Caco-2 (cell line): ENCODE measurements at regions not wholly inside any gene's neighbourhood (a gene's known extent, or its start where the extent isn't known, plus 50 kb on each side); places are given as distances from the start of the nearest gene placed in this dataset.

Source experiments
- BruUV-seq: library from RNA; stranded (reverse); fragments of 400-500 nt; replicated peaks from 2 replicates; lab custom pipeline; 2021; lab: Mats Ljungman, UMichigan
- CTCF ChIA-PET: fragments of 300-600 bp; sonication (Branson Sonifier 250); formaldehyde crosslinking; loops from one replicate; lab custom pipeline; 2022; ENCODE audit warnings: antibody characterized with exemption; lab: Charles Lee
- POLR2A ChIA-PET: fragments of 300-600 bp; sonication (Branson Sonifier 250); formaldehyde crosslinking; loops from one replicate; lab custom pipeline; 2022; ENCODE audit warnings: antibody characterized with exemption; lab: Charles Lee
- DNase-seq, 2 experiments: peaks; one replicate each; pipeline versions ENCODE4 v3.0.0 to v3.0.0-alpha.2; 2020 to 2022
- H3K27me3 ChIP-seq: replicated peaks from 2 replicates; pipeline ENCODE4 v1.6.0; 2011; ENCODE audit warnings: low read length; ENCODE audit not compliant: control insufficient read depth, insufficient read depth
- H3K36me3 ChIP-seq: 2 replicates; pipeline ENCODE4 v1.5.1; 2011; ENCODE audit warnings: low read length; ENCODE audit not compliant: control insufficient read depth, insufficient read depth
- H3K4me1 ChIP-seq: fragments of 250-450 bp; sonication (Bioruptor Pico); 2 replicates; pipeline ENCODE4 v1.5.1; 2020; ENCODE audit warnings: mild to moderate bottlenecking
- H3K4me3 ChIP-seq: 2 replicates; pipeline ENCODE4 v1.5.1; 2011; ENCODE audit warnings: low read depth, mild to moderate bottlenecking, control low read depth, low read length
- H3K9me3 ChIP-seq: fragments of 250-450 bp; sonication (Bioruptor Pico); 2 replicates; pipeline ENCODE4 v1.5.1; 2020; ENCODE audit warnings: mild to moderate bottlenecking, moderate library complexity
- H3K27ac Mint-ChIP-seq: one replicate; pipeline ENCODE4 v1.8.0; 2022; ENCODE audit warnings: mixed read lengths; ENCODE audit not compliant: unreplicated experiment
- H3K27me3 Mint-ChIP-seq: one replicate; pipeline ENCODE4 v1.8.0; 2022; ENCODE audit warnings: mixed read lengths; ENCODE audit not compliant: insufficient read depth, unreplicated experiment
- H3K36me3 Mint-ChIP-seq: one replicate; pipeline ENCODE4 v1.8.0; 2022; ENCODE audit warnings: mild to moderate bottlenecking, mixed read lengths; ENCODE audit not compliant: insufficient read depth, unreplicated experiment
- H3K4me1 Mint-ChIP-seq: one replicate; pipeline ENCODE4 v1.8.0; 2022; ENCODE audit warnings: low read depth, mixed read lengths; ENCODE audit not compliant: unreplicated experiment
- H3K4me3 Mint-ChIP-seq: one replicate; pipeline ENCODE4 v1.8.0; 2022; ENCODE audit warnings: mild to moderate bottlenecking, moderate library complexity, mixed read lengths; ENCODE audit not compliant: unreplicated experiment
- H3K9me3 Mint-ChIP-seq: one replicate; pipeline ENCODE4 v1.8.0; 2022; ENCODE audit warnings: mixed read lengths; ENCODE audit not compliant: unreplicated experiment
- CTCF ChIP-seq, 2 experiments: fragments of 200-600 bp in 1 of 2; IDR thresholded peaks; 1 replicate in 1 of 2; 2 replicates in 1 of 2; pipeline versions ENCODE4 v1.5.1 to v1.8.0; 2011 to 2022; ENCODE audit warnings: antibody characterized with exemption in 1 of 2, control low read depth in 1 of 2, inconsistent platforms in 1 of 2, low read depth in 1 of 2, low read length in 1 of 2, mild to moderate bottlenecking in 1 of 2, moderate library complexity in 1 of 2; ENCODE audit not compliant: insufficient read depth in 1 of 2, severe bottlenecking in 1 of 2, unreplicated experiment in 1 of 2
- intact Hi-C: fragments of 100-400 bp; cut with micrococcal nuclease; formaldehyde crosslinking; loops from one replicate; pipeline ENCODE4 v1.10.0; 2022; ENCODE audit not compliant: unreplicated experiment

GRCh38 chr4:164313853-164314252 lies 440.1 kb upstream of the SMIM31 start:
- CTCF ChIA-PET: no interaction called here
- no peaks in the 10 kb centered on the region for H3K27me3 ChIP-seq
- TF ChIP-seq CTCF (IDR thresholded peaks at IDR 0.05; ENCODE audit: insufficient read depth in 1 of 2, low read depth in 1 of 2, low read length in 1 of 2, severe bottlenecking in 1 of 2, unreplicated experiment in 1 of 2): no peak
- no TSS peak for BruUV-seq
- DNase-seq: no peak
- H3K4me3 ChIP-seq: no peak overlapping the region
- POLR2A ChIA-PET: no interaction called here
- H3K4me3 Mint-ChIP-seq: no peak overlapping the region
- H3K27ac Mint-ChIP-seq: no peak overlapping the region
- no peaks in the 10 kb centered on the region for H3K36me3 ChIP-seq
- H3K9me3 ChIP-seq: no peaks in the 10 kb centered on the region
- no peaks in the 10 kb centered on the region for H3K4me1 Mint-ChIP-seq
- H3K36me3 Mint-ChIP-seq: no peaks in the 10 kb centered on the region
- no peaks in the 10 kb centered on the region for H3K4me1 ChIP-seq
- intact Hi-C loops: no loop called here
- no peaks in the 10 kb centered on the region for H3K9me3 Mint-ChIP-seq
- peaks cover 4% of the 10 kb centered on the region for H3K27me3 Mint-ChIP-seq

- BruUV-seq: no TSS peak
- no peaks in the 10 kb centered on the region for H3K4me1 Mint-ChIP-seq
- no peaks in the 10 kb centered on the region for H3K9me3 ChIP-seq
- no peaks in the 10 kb centered on the region for H3K27me3 ChIP-seq
- H3K36me3 ChIP-seq: no peaks in the 10 kb centered on the region
- H3K4me3 ChIP-seq: no peak overlapping the region
- intact Hi-C loops: no loop called here
- DNase-seq: no peak
- no peaks in the 10 kb centered on the region for H3K36me3 Mint-ChIP-seq
- ChIA-PET CTCF (no interaction called here), POLR2A (no interaction called here)
- TF ChIP-seq CTCF (IDR thresholded peaks at IDR 0.05; ENCODE audit: insufficient read depth in 1 of 2, low read depth in 1 of 2, low read length in 1 of 2, severe bottlenecking in 1 of 2, unreplicated experiment in 1 of 2): no peak
- H3K9me3 Mint-ChIP-seq: no peaks in the 10 kb centered on the region
- H3K4me1 ChIP-seq: no peaks in the 10 kb centered on the region
- H3K27me3 Mint-ChIP-seq: peaks cover 6% of the 10 kb centered on the region
- H3K27ac Mint-ChIP-seq: no peak overlapping the region
- no peak overlapping the region for H3K4me3 Mint-ChIP-seq
Measured at GRCh38 chr4:164318350-164318749, 435.6 kb upstream of the SMIM31 start.

- no peak for TF ChIP-seq CTCF (IDR thresholded peaks at IDR 0.05; ENCODE audit: insufficient read depth in 1 of 2, low read depth in 1 of 2, low read length in 1 of 2, severe bottlenecking in 1 of 2, unreplicated experiment in 1 of 2)
- Mint-ChIP-seq H3K27me3 (peaks cover 2% of the 10 kb centered on the region), H3K4me3 (no peak overlapping the region), H3K36me3 (no peaks in the 10 kb centered on the region), H3K4me1 (no peaks in the 10 kb centered on the region), H3K9me3 (no peaks in the 10 kb centered on the region), H3K27ac (no peak overlapping the region)
- no peak for DNase-seq
- no peaks in the 10 kb centered on the region for H3K27me3 ChIP-seq
- intact Hi-C loops: no loop called here
- ChIA-PET POLR2A (no interaction called here), CTCF (no interaction called here)
- no peaks in the 10 kb centered on the region for H3K9me3 ChIP-seq
- BruUV-seq: no TSS peak
- no peaks in the 10 kb centered on the region for H3K36me3 ChIP-seq
- H3K4me3 ChIP-seq: no peak overlapping the region
- no peaks in the 10 kb centered on the region for H3K4me1 ChIP-seq
Measured at GRCh38 chr4:164319688-164320087, 434.2 kb upstream of the SMIM31 start.
